ENCODE measurements at regions not wholly inside any gene's neighbourhood (a gene's known extent, or its start where the extent isn't known, plus 50 kb on each side); places are given as distances from the start of the nearest gene placed in this dataset.

- no peak for DNase-seq
Measured at GRCh38 chr2:65501836-65502235, 69.4 kb upstream of the SPRED2 start.

- DNase-seq, result no peak
Measured at GRCh38 chr2:65501074-65501473, 68.7 kb upstream of the SPRED2 start.

- DNase-seq, result no peak
Measured at GRCh38 chr2:65500310-65501040, 68.1 kb upstream of the SPRED2 start.

DNA sequence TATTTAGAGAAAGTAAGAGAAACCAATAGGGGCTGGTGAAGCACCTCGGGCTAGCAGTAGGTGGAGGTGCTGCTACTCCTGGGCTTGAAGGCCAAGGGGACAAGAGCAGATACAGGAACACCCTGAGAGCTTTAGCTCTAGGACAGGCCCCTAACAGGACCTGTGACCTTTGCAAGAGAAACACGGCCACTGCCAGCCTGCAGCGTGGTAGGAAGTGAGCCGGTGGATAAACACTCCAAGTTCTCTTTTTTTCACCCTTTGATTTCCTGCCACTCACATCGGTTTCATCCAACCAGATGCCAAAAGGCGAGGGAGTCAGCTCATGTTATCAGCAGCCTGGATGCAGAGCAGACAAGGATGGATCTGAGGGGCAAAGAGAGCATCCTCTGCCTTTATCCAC lies 66.8 kb upstream of the SPRED2 start:
- no peak for DNase-seq

DNA sequence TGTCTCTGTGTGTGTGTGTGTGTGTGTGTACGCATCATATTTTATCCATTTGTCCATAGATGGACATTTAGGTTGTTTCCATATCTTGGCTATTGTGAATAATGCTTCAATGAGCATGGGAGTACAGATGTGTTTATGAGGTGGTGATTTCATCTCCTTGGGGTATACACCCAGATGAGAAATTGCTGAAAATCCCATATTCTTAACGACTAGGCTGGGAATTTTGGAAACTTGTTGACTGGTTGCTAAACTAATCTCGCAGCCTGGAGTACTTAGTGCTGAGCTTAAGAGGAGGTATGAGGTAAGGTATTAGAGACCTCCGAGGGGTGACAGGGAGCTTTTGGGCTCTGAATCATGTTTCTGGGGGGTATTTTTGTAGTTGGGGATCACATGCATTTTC lies 66.0 kb upstream of the SPRED2 start:
- no peak for DNase-seq

DNA sequence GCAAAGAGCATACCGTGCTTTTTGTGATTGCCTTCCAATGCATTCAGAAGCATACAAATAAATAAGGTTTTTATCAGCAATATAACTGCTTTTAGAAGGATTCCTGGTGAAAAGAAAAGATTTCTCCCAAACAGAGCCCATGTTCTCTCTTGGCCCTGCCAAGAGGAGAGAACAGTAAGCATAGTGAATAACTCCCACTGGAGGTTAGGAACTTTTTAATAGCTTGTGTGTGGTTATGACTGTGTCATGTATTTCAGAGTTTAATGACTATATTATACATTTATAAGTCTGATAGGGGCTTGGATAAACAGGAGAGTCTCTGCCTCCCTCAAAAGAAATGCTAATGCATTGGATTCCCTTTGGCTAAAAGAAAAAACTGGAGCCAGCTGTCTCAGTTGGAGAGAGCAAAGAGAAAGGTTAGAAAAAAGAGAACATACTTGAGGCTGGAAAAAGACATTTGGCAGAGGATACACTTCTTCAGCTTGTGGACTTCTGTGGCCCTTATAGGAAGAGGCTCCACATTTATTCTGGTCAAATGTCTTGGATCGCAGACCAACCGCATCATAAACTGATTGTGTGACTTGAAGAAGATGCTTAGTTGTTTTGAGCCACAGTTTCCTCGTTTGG lies 63.0 kb upstream of the SPRED2 start:
- no peak for DNase-seq

GRCh38 chr2:65494078-65494477 lies 61.7 kb upstream of the SPRED2 start:
- DNase-seq, result no peak

DNA sequence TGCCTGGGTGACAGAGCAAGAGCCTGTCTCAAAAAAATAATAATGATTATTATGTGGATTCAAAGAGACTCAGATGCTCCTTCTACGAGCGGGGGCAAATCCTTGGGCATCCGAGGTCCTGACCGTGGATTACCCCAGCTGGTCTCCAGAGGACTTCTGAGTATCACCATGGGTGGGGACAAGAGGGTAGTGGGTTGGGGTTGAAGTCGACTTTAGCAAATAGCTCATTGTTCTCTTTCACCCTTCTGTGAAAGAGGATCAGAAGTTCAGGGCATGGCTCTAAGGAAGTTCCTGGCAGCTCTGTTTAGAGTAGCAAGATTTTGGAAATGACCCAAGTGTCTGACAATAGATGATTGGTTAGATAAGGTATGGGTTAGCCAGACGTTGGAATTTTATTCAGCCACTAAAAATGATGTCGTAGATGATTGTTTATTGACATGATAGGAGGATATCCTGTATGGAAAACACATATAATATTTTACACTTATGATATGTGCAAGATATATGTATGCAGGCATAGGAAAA lies 59.0 kb upstream of the SPRED2 start:
- no peak for DNase-seq

GRCh38 chr2:65490222-65490621 lies 57.8 kb upstream of the SPRED2 start:
- DNase-seq, result no peak

- no peak for DNase-seq
Measured at GRCh38 chr2:65489269-65489668, 56.9 kb upstream of the SPRED2 start.

- DNase-seq, result no peak
Measured at GRCh38 chr2:65488527-65488926, 56.1 kb upstream of the SPRED2 start.

- no peak for DNase-seq
Measured at GRCh38 chr2:65487404-65487803, 55.0 kb upstream of the SPRED2 start.

DNA sequence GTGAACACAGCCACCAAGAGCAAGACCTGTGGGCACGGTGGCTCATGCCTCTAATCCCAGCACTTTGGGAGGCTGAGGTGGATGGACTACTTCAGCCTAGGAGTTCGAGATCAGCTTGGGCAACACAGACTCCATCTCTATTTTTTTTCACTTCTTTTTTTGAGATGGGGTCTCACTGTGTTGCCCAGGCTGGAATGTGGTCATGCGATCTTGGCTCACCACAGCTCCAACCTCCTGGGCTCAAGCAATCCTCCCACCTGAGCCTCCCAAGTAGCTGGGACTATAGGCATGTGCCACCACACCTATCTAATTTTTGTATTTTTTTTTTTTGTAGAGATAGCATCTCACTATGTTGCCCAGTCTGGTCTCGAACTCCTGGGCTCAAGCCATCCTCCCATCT lies 54.4 kb upstream of the SPRED2 start:
- DNase-seq, result no peak

DNA sequence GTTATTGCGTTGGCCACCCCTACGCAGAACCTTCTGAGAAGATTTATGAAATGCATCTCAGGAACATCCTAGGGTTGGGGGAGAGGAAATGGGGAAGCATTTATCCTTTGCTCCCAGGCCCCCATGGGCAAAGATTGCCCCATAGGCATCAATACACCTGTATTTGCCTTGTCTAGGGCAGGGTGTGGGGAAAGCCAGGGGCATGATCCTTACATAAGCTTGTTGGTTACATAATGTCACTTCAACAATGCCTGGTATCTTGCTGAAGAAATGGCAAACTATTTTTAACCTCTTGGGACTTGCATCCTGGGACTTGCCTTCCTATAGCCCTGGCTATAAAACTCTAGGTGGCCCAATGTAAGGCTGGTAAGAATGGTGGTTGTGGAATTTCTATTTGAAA lies 53.9 kb upstream of the SPRED2 start:
- no peak for DNase-seq

GRCh38 chr2:65485839-65486238 lies 53.4 kb upstream of the SPRED2 start:
- DNase-seq, result no peak

DNA sequence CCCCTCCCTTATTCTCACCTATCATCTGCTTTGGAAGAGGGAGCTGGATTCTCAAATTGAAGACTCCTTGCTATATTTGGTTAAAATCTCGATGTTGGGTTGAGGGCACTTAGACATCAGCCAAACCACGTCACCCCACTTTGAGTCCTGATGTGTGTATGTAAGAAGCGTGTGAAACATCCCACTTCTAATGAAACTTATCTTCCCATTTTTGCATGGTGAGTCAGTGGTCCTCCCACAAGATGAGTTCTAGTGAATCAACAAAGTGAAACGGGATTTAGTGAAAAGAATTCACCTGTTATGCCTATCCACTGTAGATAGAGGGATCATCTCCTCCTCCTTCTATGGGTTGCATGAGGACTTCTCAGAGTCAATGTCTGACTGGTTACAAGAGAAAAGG lies 51.4 kb upstream of the SPRED2 start:
- no peak for DNase-seq

DNA sequence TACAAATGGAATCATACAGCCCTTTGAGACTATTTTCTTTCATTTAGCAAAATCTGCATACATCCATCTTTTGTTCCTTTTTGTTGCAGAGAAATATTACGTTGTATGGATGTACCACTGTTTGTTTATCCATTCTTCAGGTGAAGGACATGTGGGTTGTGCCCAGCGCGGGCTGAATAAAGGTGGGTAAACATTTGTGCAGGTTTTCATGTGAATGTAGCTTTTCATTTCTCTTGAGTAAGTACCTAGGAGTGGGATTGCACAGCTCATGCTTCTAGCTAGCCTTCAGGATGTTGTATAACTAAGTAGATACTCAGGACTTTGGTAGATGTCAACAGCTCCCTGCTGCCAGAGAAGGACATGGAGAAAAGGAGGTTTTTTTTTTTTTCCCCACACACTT lies 50.6 kb upstream of the SPRED2 start:
- DNase-seq, result no peak

Measured in hypothalamus (tissue), 51 donors.